B cell (primary cell): ENCODE measurements at regions not wholly inside any gene's neighbourhood (a gene's known extent, or its start where the extent isn't known, plus 50 kb on each side); places are given as distances from the start of the nearest gene placed in this dataset.

Experiments
- ATAC-seq: fragments of 200-7000 bp; cut with Tn5 transposase; one replicate; pipeline ENCODE4 v1.10.0; 2021; ENCODE audit warnings: low read depth, mild to moderate bottlenecking, moderate number of reproducible peaks, moderate library complexity
- CTCF ChIA-PET: fragments of 350-600 bp; sonication (Branson Sonifier 250); formaldehyde crosslinking; loops from one replicate; lab custom pipeline; 2021; ENCODE audit warnings: antibody characterized with exemption, inconsistent platforms; lab: Charles Lee
- POLR2A ChIA-PET: fragments of 350-600 bp; sonication (Branson Sonifier 250); formaldehyde crosslinking; loops from one replicate; lab custom pipeline; 2021; ENCODE audit warnings: antibody characterized with exemption; lab: Charles Lee
- DNase-seq: peaks from one replicate; pipeline ENCODE4 v3.0.0; 2013
- H2AFZ ChIP-seq: 2 replicates; pipeline ENCODE4 v1.6.1; 2012; ENCODE audit warnings: mild to moderate bottlenecking, low read depth, low read length; ENCODE audit not compliant: insufficient read depth, poor library complexity, severe bottlenecking
- H3K27ac ChIP-seq, 2 donors: 1 replicate in 1 of 2; 2 replicates in 1 of 2; pipeline ENCODE4 v1.5.1; 2012 to 2013; ENCODE audit warnings: low read length in 2 of 2, mild to moderate bottlenecking in 2 of 2, moderate library complexity in 1 of 2
- H3K27me3 ChIP-seq, 4 experiments: fragments of 200-600 bp in 1 of 4; sonication (generic) in 1 of 4; replicated peaks in 1 of 4; 1 replicate in 2 of 4; 2 replicates in 2 of 4; pipeline versions ENCODE4 v1.6.1 to v1.7.0; 2013 to 2016; ENCODE audit warnings: low read length in 3 of 4, mild to moderate bottlenecking in 2 of 4, mixed read lengths in 1 of 4, moderate library complexity in 1 of 4; ENCODE audit not compliant: insufficient read depth in 4 of 4, control insufficient read depth in 3 of 4; ENCODE audit errors: control extremely low read depth in 1 of 4
- H3K36me3 ChIP-seq, 2 experiments: replicated peaks in 1 of 2; 1 replicate in 1 of 2; 2 replicates in 1 of 2; pipeline versions ENCODE4 v1.6.1 to v1.7.1; 2013; ENCODE audit warnings: low read length in 1 of 2; ENCODE audit not compliant: insufficient read depth in 2 of 2, control insufficient read depth in 1 of 2; ENCODE audit errors: control extremely low read depth in 1 of 2, extremely low read depth in 1 of 2
- H3K4me1 ChIP-seq, 2 donors: fragments of 200-600 bp in 1 of 2; sonication (generic) in 1 of 2; 1 replicate in 1 of 2; 2 replicates in 1 of 2; pipeline versions ENCODE4 v1.5.1 to v1.6.1; 2013 to 2017; ENCODE audit warnings: low read length in 2 of 2; ENCODE audit not compliant: control insufficient read depth in 2 of 2, insufficient read depth in 2 of 2
- H3K4me2 ChIP-seq: replicated peaks from 2 replicates; pipeline ENCODE3; 2012; ENCODE audit warnings: mild to moderate bottlenecking, low read depth, low read length; ENCODE audit not compliant: poor library complexity, severe bottlenecking
- H3K4me3 ChIP-seq, 5 experiments: fragments of 200-600 bp in 1 of 5; sonication (generic) in 1 of 5; 1 replicate in 3 of 5; 2 replicates in 2 of 5; pipeline versions ENCODE4 v1.5.1 to v1.7.0; 2011 to 2016; ENCODE audit warnings: low read length in 4 of 5, mild to moderate bottlenecking in 4 of 5, low read depth in 2 of 5, control low read depth in 1 of 5, moderate library complexity in 1 of 5; ENCODE audit not compliant: insufficient read depth in 1 of 5; ENCODE audit errors: control extremely low read depth in 1 of 5, extremely low read depth in 1 of 5
- H3K79me2 ChIP-seq: fragments of 200-600 bp; sonication (generic); one replicate; pipeline ENCODE4 v1.6.0; 2016; ENCODE audit warnings: low read length; ENCODE audit not compliant: control insufficient read depth, insufficient read depth
- H3K9ac ChIP-seq: fragments of 200-600 bp; sonication (generic); 2 replicates; pipeline ENCODE4 v1.6.1; 2017; ENCODE audit warnings: mild to moderate bottlenecking, low read length, moderate library complexity
- H3K9me3 ChIP-seq, 3 donors: one replicate each; pipeline versions ENCODE4 v1.6.1 to v1.7.1; 2013; ENCODE audit warnings: low read length in 2 of 3; ENCODE audit not compliant: control insufficient read depth in 2 of 3, insufficient read depth in 1 of 3; ENCODE audit errors: control extremely low read depth in 1 of 3
- H4K20me1 ChIP-seq: 2 replicates; pipeline ENCODE4 v1.6.0; 2012; ENCODE audit warnings: mild to moderate bottlenecking, low read length; ENCODE audit not compliant: insufficient read depth, control insufficient read depth, poor library complexity, severe bottlenecking
- H3K27ac Mint-ChIP-seq: one replicate; pipeline ENCODE4 v1.8.0; 2021; ENCODE audit warnings: mixed read lengths
- H3K27me3 Mint-ChIP-seq: one replicate; pipeline ENCODE4 v1.8.0; 2021; ENCODE audit warnings: mixed read lengths
- H3K4me1 Mint-ChIP-seq: one replicate; pipeline ENCODE4 v1.8.0; 2021; ENCODE audit warnings: mixed read lengths
- H3K4me3 Mint-ChIP-seq: one replicate; pipeline ENCODE4 v1.8.0; 2021; ENCODE audit warnings: mixed read lengths
- H3K9me3 Mint-ChIP-seq: one replicate; pipeline ENCODE4 v1.8.0; 2022; ENCODE audit warnings: mixed read lengths; ENCODE audit not compliant: insufficient read depth
- CTCF ChIP-seq: fragments of 200-600 bp; IDR thresholded peaks from one replicate; pipeline ENCODE4 v1.8.0; 2022; ENCODE audit warnings: antibody characterized with exemption, mild to moderate bottlenecking
- EZH2 ChIP-seq: IDR thresholded peaks from 2 replicates; pipeline ENCODE4 v1.6.1; 2012; ENCODE audit warnings: borderline replicate concordance, low read depth, mild to moderate bottlenecking, moderate library complexity, low read length; ENCODE audit not compliant: insufficient read depth, poor library complexity, severe bottlenecking
- WGBS: methylation state at CpG from one replicate; pipeline ENCODE4 v1.1.5; 2013; ENCODE audit warnings: missing lambda C conversion rate; ENCODE audit not compliant: insufficient coverage; 5-methylcytosine and 5-hydroxymethylcytosine counted together
- intact Hi-C: fragments of 100-400 bp; cut with micrococcal nuclease; formaldehyde crosslinking; loops from one replicate; pipeline ENCODE4 v1.10.0; 2022

- Mint-ChIP-seq H3K27me3 (peaks cover 21% of the 10 kb centered on the region), H3K9me3 (no peaks in the 10 kb centered on the region), H3K4me3 (no peak overlapping the region), H3K27ac (no peak overlapping the region), H3K4me1 (no peaks in the 10 kb centered on the region)
- Histone ChIP-seq H4K20me1 (no peaks in the 10 kb centered on the region), H3K36me3 (no peaks in the 10 kb centered on the region), H3K4me2 (no peak overlapping the region), H3K4me1 (no peaks in the 10 kb centered on the region), H3K9ac (no peak overlapping the region), H3K79me2 (no peaks in the 10 kb centered on the region), H2AFZ (no peak overlapping the region), H3K27ac (no peak overlapping the region), H3K9me3 (peaks cover 0 to 6% (median 0%) of the 10 kb centered on the region in 3 donors), H3K27me3 (no peaks in the 10 kb centered on the region), H3K4me3 (no peak overlapping the region)
- ATAC-seq = no peak
- TF ChIP-seq CTCF (no peak), EZH2 (no peak)
- ChIA-PET POLR2A (no interaction called here), CTCF (no interaction called here)
- DNase-seq = no peak
- intact Hi-C loops = no loop called here
- 89% methylated on average over 6 of the region's 6 CpGs for WGBS
Measured at GRCh38 chr5:82388181-82388580, 110.0 kb upstream of the RPS23 start.

GRCh38 chr5:82387819-82388166 is 109.6 kb upstream of the RPS23 start:
- DNase-seq (no peak), ATAC-seq (no peak)
- Histone ChIP-seq H3K36me3 (no peaks in the 10 kb centered on the region), H3K27ac (no peak overlapping the region), H3K4me1 (no peaks in the 10 kb centered on the region), H3K27me3 (no peaks in the 10 kb centered on the region), H4K20me1 (no peaks in the 10 kb centered on the region), H3K4me2 (no peak overlapping the region), H3K9me3 (peaks cover 0 to 6% (median 0%) of the 10 kb centered on the region in 3 donors), H2AFZ (no peak overlapping the region), H3K9ac (no peak overlapping the region), H3K4me3 (no peak overlapping the region), H3K79me2 (no peaks in the 10 kb centered on the region)
- WGBS = 71% methylated on average over 4 of the region's 5 CpGs
- H3K27me3 Mint-ChIP-seq = peaks cover 21% of the 10 kb centered on the region
- CTCF ChIA-PET = no interaction called here
- POLR2A ChIA-PET = no interaction called here
- no peak overlapping the region for H3K4me3 Mint-ChIP-seq
- TF ChIP-seq CTCF (no peak), EZH2 (no peak)
- intact Hi-C loops = no loop called here
- H3K27ac Mint-ChIP-seq = no peak overlapping the region
- H3K9me3 Mint-ChIP-seq = no peaks in the 10 kb centered on the region
- no peaks in the 10 kb centered on the region for H3K4me1 Mint-ChIP-seq
